Fibroblast of mammary gland (primary cell): ENCODE measurements at regions not wholly inside any gene's neighbourhood (a gene's known extent, or its start where the extent isn't known, plus 50 kb on each side); places are given as distances from the start of the nearest gene placed in this dataset.

ENCODE experiments used
- DNase-seq: peaks from one replicate; pipeline ENCODE4 v3.0.0-alpha.2; 2010; ENCODE audit warnings: low read depth
- H3K4me3 ChIP-seq: 2 replicates; pipeline ENCODE4 v1.5.1; 2011; ENCODE audit warnings: low read depth, mild to moderate bottlenecking, low read length, moderate library complexity; ENCODE audit not compliant: control insufficient read depth
- TF ChIP-seq, protein P1 (sequence below): conservative IDR thresholded peaks from 2 replicates; pipeline ENCODE4 v1.5.1; 2011; ENCODE audit warnings: low read depth, low read length, inconsistent platforms; ENCODE audit not compliant: control insufficient read depth, insufficient read depth

GRCh38 chr17:79299349-79299748, 224.7 kb downstream of the ENGASE start:
- DNase-seq, result no peak
- no peak overlapping the region for H3K4me3 ChIP-seq
- TF ChIP-seq, protein P1, sequence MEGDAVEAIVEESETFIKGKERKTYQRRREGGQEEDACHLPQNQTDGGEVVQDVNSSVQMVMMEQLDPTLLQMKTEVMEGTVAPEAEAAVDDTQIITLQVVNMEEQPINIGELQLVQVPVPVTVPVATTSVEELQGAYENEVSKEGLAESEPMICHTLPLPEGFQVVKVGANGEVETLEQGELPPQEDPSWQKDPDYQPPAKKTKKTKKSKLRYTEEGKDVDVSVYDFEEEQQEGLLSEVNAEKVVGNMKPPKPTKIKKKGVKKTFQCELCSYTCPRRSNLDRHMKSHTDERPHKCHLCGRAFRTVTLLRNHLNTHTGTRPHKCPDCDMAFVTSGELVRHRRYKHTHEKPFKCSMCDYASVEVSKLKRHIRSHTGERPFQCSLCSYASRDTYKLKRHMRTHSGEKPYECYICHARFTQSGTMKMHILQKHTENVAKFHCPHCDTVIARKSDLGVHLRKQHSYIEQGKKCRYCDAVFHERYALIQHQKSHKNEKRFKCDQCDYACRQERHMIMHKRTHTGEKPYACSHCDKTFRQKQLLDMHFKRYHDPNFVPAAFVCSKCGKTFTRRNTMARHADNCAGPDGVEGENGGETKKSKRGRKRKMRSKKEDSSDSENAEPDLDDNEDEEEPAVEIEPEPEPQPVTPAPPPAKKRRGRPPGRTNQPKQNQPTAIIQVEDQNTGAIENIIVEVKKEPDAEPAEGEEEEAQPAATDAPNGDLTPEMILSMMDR, result no peak

- no peak overlapping the region for H3K4me3 ChIP-seq
- DNase-seq, result no peak
- TF ChIP-seq, protein P1, result no peak
Observed at GRCh38 chr17:79298799-79299198, 224.2 kb downstream of the ENGASE start.

- DNase-seq, result no peak
- TF ChIP-seq, protein P1, result no peak
- no peak overlapping the region for H3K4me3 ChIP-seq
Observed at GRCh38 chr17:79296243-79296642, 221.6 kb downstream of the ENGASE start.

- DNase-seq, result no peak
- TF ChIP-seq, protein P1, result no peak
- no peak overlapping the region for H3K4me3 ChIP-seq
Observed at GRCh38 chr17:79295307-79295706, 220.7 kb downstream of the ENGASE start.

- DNase-seq, result peak; percentile 44
- TF ChIP-seq, protein P1, result no peak
Observed at GRCh38 chr17:79294459-79295071, 219.9 kb downstream of the ENGASE start.

DNA sequence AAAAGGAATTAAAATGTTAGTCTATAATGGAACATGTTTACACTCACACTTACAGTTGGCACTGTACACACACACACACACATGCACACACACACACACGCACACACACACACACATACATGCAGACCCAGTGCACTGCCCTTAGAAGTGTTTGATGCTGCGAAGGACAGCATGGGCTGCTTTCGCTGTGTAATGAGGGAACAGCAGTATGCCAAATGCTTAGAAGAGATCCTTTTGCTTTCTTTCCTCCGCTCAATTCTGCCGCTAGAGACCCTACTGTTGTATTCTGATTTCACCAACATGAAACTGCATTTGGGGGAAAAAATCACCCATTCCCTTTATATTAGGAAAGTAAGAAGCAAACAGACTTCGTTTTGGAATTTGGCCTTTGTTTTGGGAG, 217.9 kb downstream of the ENGASE start:
- TF ChIP-seq, protein P1, result no peak
- no peak overlapping the region for H3K4me3 ChIP-seq
- DNase-seq, result no peak

More at GRCh38 chr17:79294459-79295071, 219.9 kb downstream of the ENGASE start:
- no peak overlapping the region for H3K4me3 ChIP-seq

GRCh38 chr17:79291391-79291790, 216.8 kb downstream of the ENGASE start:
- no peak overlapping the region for H3K4me3 ChIP-seq
- TF ChIP-seq, protein P1, result no peak
- DNase-seq, result no peak
